A549 (cell line): ENCODE measurements at regions not wholly inside any gene's neighbourhood (a gene's known extent, or its start where the extent isn't known, plus 50 kb on each side); places are given as distances from the start of the nearest gene placed in this dataset.

Experiments used
- ATAC-seq, 2 experiments: fragments of 200-7000 bp in 1 of 2; fragments of >200 bp in 1 of 2; cut with Nextera tagmentation in 1 of 2; cut with Tn5 transposase in 1 of 2; 3 replicates each; pipeline versions ENCODE4 v1.8.0 to v1.9.1; 2018 to 2020; ENCODE audit warnings: mild to moderate bottlenecking in 1 of 2, moderate library complexity in 1 of 2
- CTCF ChIA-PET: fragments of 300-600 bp; sonication (Branson Sonifier 250); formaldehyde crosslinking; extraction: SDS; loops from one replicate; lab custom pipeline; 2021; ENCODE audit warnings: antibody characterized with exemption, inconsistent platforms; lab: Yijun Ruan, JAX
- POLR2A ChIA-PET: fragments of 350-600 bp; formaldehyde crosslinking; extraction: SDS; loops from one replicate; lab custom pipeline; 2021; ENCODE audit warnings: antibody characterized with exemption, inconsistent platforms; lab: Yijun Ruan, JAX
- DNase-seq, 2 experiments: peaks; one replicate each; pipeline versions ENCODE4 v3.0.0 to v3.0.0-alpha.2; 2011 to 2016; ENCODE audit warnings: low read depth in 1 of 2, low spot score in 1 of 2
- FAIRE-seq: peaks from 2 replicates; lab custom pipeline; 2011; peaks lifted over from hg19 to GRCh38; lab: Jason Lieb, UNC
- H3K27ac ChIP-seq, 2 experiments: fragments of >200 bp; sonication (Bioruptor Twin); formaldehyde crosslinking; 3 replicates each; pipeline ENCODE4 v1.5.1; 2016 to 2017
- H3K4me1 ChIP-seq: fragments of >200 bp; sonication (Bioruptor Twin); formaldehyde crosslinking; 3 replicates; pipeline ENCODE4 v1.6.1; 2016
- H3K4me2 ChIP-seq: fragments of >200 bp; sonication (Bioruptor Twin); formaldehyde crosslinking; 3 replicates; pipeline ENCODE4 v1.6.1; 2016
- H3K4me3 ChIP-seq: fragments of >200 bp; sonication (Bioruptor Twin); formaldehyde crosslinking; 3 replicates; pipeline ENCODE4 v1.5.1; 2016
- H3K9me3 ChIP-seq: fragments of >200 bp; sonication (Bioruptor Twin); formaldehyde crosslinking; 3 replicates; pipeline ENCODE4 v1.6.1; 2016
- CBX8 ChIP-seq: fragments of 200-600 bp; sonication (generic); IDR thresholded peaks from 2 replicates; pipeline ENCODE4 v1.6.1; 2016
- CHD4 ChIP-seq: fragments of 200-600 bp; sonication (generic); IDR thresholded peaks from 2 replicates; pipeline ENCODE4 v1.6.1; 2016; ENCODE audit warnings: antibody characterized with exemption, mild to moderate bottlenecking, borderline replicate concordance
- EHF ChIP-seq: fragments of 250-450 bp; sonication (Bioruptor Pico); IDR thresholded peaks from 2 replicates; pipeline ENCODE4 v1.5.0; 2020; ENCODE audit warnings: mild to moderate bottlenecking
- EHMT2 ChIP-seq: fragments of 200-600 bp; sonication (generic); IDR thresholded peaks from 2 replicates; pipeline ENCODE4 v1.6.1; 2016; ENCODE audit warnings: antibody characterized with exemption, low read depth, mild to moderate bottlenecking, moderate library complexity
- FOSB ChIP-seq: fragments of 250-450 bp; sonication (Bioruptor Pico); IDR thresholded peaks from 2 replicates; pipeline ENCODE4 v1.5.0; 2020; ENCODE audit warnings: mild to moderate bottlenecking, moderate library complexity
- FOXS1 ChIP-seq: fragments of 250-450 bp; sonication (Bioruptor Pico); IDR thresholded peaks from 2 replicates; pipeline ENCODE4 v1.5.0; 2020; ENCODE audit warnings: mild to moderate bottlenecking, moderate library complexity
- GATA3 ChIP-seq: IDR thresholded peaks from 2 replicates; pipeline ENCODE4 v1.6.1; 2012; ENCODE audit warnings: borderline replicate concordance
- HDAC2 ChIP-seq: fragments of 200-600 bp; sonication (generic); IDR thresholded peaks from 2 replicates; pipeline ENCODE4 v1.6.1; 2016
- HEYL ChIP-seq: fragments of 250-450 bp; sonication (Bioruptor Pico); IDR thresholded peaks from 2 replicates; pipeline ENCODE4 v1.8.0; 2021; ENCODE audit warnings: mild to moderate bottlenecking, moderate library complexity
- JUNB ChIP-seq: fragments of >200 bp; sonication (Bioruptor Twin); formaldehyde crosslinking; IDR thresholded peaks from 2 replicates; pipeline ENCODE4 v1.6.1; 2016
- MAZ ChIP-seq: fragments of 150-350 bp; IDR thresholded peaks from 2 replicates; pipeline ENCODE4 v1.6.1; 2014; ENCODE audit warnings: antibody characterized with exemption, low read depth, low read length, borderline replicate concordance
- NPAS2 ChIP-seq: fragments of 250-450 bp; sonication (Bioruptor Pico); IDR thresholded peaks from 2 replicates; pipeline ENCODE4 v1.8.0; 2022; ENCODE audit warnings: mild to moderate bottlenecking, moderate library complexity, borderline replicate concordance
- PHF8 ChIP-seq: fragments of 200-600 bp; sonication (generic); IDR thresholded peaks from 2 replicates; pipeline ENCODE4 v1.6.1; 2016; ENCODE audit warnings: low read depth, mild to moderate bottlenecking, antibody characterized with exemption, moderate library complexity, borderline replicate concordance
- RAD21 ChIP-seq, 2 experiments: fragments of >200 bp in 1 of 2; sonication (Bioruptor Twin) in 1 of 2; formaldehyde crosslinking in 1 of 2; IDR thresholded peaks in 1 of 2; conservative IDR thresholded peaks in 1 of 2; 2 replicates in 1 of 2; 3 replicates in 1 of 2; pipeline ENCODE4 v1.6.1; 2012 to 2018; ENCODE audit warnings: inconsistent platforms in 1 of 2
- RCOR1 ChIP-seq: fragments of 150-350 bp; IDR thresholded peaks from 2 replicates; pipeline ENCODE4 v1.6.1; 2014; ENCODE audit warnings: antibody characterized with exemption, low read length, low read depth
- RFX5 ChIP-seq: fragments of 450-650 bp; IDR thresholded peaks from 2 replicates; pipeline ENCODE4 v1.7.1; 2014; ENCODE audit warnings: antibody characterized with exemption, mild to moderate bottlenecking, moderate library complexity
- SREBF2 ChIP-seq: fragments of 450-650 bp; IDR thresholded peaks from 2 replicates; pipeline ENCODE4 v1.6.1; 2014; ENCODE audit warnings: mild to moderate bottlenecking, moderate library complexity
- ZC3H11A ChIP-seq: fragments of 450-650 bp; IDR thresholded peaks from 2 replicates; pipeline ENCODE4 v1.6.1; 2014; ENCODE audit warnings: antibody characterized with exemption, mild to moderate bottlenecking
- ZFP36 ChIP-seq: fragments of 450-650 bp; IDR thresholded peaks from 2 replicates; pipeline ENCODE4 v1.6.1; 2014; ENCODE audit warnings: borderline replicate concordance; ENCODE audit not compliant: partially characterized antibody
- WGBS: methylation state at CpG from one replicate; pipeline ENCODE4 v1.1.6; 2017; ENCODE audit errors: missing lambda C conversion rate; 5-methylcytosine and 5-hydroxymethylcytosine counted together
- TF ChIP-seq, protein P1 (sequence below): IDR thresholded peaks from 2 replicates; pipeline ENCODE4 v1.6.1; 2012; ENCODE audit warnings: low read depth, borderline replicate concordance
- TF ChIP-seq, protein P2 (sequence below): fragments of >200 bp; sonication (Bioruptor Twin); formaldehyde crosslinking; IDR thresholded peaks from 3 replicates; pipeline ENCODE4 v1.6.1; 2016
- TF ChIP-seq, protein P3 (sequence below): fragments of 150-350 bp; IDR thresholded peaks from 2 replicates; pipeline ENCODE4 v1.6.1; 2014; ENCODE audit warnings: low read depth, mild to moderate bottlenecking, low read length
- TF ChIP-seq, protein P4 (sequence below): fragments of 250-450 bp; sonication (Bioruptor Pico); IDR thresholded peaks from 2 replicates; pipeline ENCODE4 v1.5.0; 2021; ENCODE audit warnings: mild to moderate bottlenecking, moderate library complexity, borderline replicate concordance
- TF ChIP-seq, protein P5 (sequence below): fragments of >200 bp; sonication (Bioruptor Twin); formaldehyde crosslinking; IDR thresholded peaks from 3 replicates; pipeline ENCODE4 v1.5.1; 2016

DNA sequence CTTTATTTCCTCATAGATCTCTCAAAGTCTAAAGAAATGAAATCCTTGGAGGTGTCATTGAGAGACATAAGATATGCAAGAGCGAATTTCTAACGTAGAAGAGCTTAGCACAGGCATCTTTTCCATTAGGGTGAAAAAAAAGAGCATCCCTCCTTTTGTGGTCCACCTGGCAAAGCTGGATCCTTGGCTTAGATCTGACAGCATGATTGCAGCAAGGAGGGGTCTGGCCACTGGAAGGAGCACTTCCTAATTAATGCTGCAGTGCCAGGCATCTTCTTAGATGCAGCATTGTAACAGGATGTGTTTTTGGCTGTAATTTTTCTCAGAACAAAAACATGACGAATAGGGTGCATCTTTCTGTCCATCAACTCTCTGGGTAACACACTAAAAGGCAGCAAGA, 60.1 kb upstream of the TFAP2D start:
- H3K4me1 ChIP-seq: no peaks in the 10 kb centered on the region
- DNase-seq (no peak), FAIRE-seq (no peak), ATAC-seq (no peak)
- CTCF ChIA-PET: no interaction called here
- H3K27ac ChIP-seq: no peak overlapping the region
- 0% methylated on average over 3 of the region's 3 CpGs for WGBS
- no peak overlapping the region for H3K4me3 ChIP-seq
- TF ChIP-seq ZC3H11A (no peak), HDAC2 (no peak)
- TF ChIP-seq, protein P1, sequence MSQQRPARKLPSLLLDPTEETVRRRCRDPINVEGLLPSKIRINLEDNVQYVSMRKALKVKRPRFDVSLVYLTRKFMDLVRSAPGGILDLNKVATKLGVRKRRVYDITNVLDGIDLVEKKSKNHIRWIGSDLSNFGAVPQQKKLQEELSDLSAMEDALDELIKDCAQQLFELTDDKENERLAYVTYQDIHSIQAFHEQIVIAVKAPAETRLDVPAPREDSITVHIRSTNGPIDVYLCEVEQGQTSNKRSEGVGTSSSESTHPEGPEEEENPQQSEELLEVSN: no peak
- TF ChIP-seq, protein P2, sequence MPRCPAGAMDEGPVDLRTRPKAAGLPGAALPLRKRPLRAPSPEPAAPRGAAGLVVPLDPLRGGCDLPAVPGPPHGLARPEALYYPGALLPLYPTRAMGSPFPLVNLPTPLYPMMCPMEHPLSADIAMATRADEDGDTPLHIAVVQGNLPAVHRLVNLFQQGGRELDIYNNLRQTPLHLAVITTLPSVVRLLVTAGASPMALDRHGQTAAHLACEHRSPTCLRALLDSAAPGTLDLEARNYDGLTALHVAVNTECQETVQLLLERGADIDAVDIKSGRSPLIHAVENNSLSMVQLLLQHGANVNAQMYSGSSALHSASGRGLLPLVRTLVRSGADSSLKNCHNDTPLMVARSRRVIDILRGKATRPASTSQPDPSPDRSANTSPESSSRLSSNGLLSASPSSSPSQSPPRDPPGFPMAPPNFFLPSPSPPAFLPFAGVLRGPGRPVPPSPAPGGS: no peak
- no peaks in the 10 kb centered on the region for H3K9me3 ChIP-seq
- POLR2A ChIA-PET: no interaction called here
- no peak overlapping the region for H3K4me2 ChIP-seq

DNA sequence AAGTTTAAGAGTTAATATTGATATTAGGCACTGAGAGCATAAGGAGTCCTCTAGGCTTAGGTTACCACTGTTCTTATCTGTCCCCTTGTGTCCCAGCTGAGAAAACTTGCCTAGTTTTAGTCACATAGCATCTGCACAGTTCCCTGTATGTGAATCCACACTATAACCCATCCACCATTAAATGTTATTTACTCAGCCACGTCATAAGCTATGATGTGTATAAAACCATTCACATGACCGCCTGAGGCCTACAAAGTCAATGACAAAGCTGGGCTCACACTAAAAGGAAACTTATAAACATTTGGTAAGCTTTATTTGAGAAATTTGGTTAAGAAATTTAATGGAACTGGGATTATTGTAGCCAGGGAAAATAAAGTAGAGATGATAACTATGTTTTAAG, 59.2 kb upstream of the TFAP2D start:
- TF ChIP-seq EHF (CRISPR knock-in tag): no peak
- TF ChIP-seq, protein P3, sequence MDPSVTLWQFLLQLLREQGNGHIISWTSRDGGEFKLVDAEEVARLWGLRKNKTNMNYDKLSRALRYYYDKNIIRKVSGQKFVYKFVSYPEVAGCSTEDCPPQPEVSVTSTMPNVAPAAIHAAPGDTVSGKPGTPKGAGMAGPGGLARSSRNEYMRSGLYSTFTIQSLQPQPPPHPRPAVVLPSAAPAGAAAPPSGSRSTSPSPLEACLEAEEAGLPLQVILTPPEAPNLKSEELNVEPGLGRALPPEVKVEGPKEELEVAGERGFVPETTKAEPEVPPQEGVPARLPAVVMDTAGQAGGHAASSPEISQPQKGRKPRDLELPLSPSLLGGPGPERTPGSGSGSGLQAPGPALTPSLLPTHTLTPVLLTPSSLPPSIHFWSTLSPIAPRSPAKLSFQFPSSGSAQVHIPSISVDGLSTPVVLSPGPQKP: no peak
- no peak for TF ChIP-seq PHF8
- TF ChIP-seq, protein P4, sequence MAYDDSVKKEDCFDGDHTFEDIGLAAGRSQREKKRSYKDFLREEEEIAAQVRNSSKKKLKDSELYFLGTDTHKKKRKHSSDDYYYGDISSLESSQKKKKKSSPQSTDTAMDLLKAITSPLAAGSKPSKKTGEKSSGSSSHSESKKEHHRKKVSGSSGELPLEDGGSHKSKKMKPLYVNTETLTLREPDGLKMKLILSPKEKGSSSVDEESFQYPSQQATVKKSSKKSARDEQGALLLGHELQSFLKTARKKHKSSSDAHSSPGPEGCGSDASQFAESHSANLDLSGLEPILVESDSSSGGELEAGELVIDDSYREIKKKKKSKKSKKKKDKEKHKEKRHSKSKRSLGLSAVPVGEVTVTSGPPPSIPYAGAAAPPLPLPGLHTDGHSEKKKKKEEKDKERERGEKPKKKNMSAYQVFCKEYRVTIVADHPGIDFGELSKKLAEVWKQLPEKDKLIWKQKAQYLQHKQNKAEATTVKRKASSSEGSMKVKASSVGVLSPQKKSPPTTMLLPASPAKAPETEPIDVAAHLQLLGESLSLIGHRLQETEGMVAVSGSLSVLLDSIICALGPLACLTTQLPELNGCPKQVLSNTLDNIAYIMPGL (CRISPR knock-in tag): no peak
- no peak for TF ChIP-seq RCOR1
- no peak for TF ChIP-seq FOSB (CRISPR knock-in tag)
- TF ChIP-seq NPAS2: no peak
- TF ChIP-seq EHMT2: no peak
- TF ChIP-seq, protein P5, sequence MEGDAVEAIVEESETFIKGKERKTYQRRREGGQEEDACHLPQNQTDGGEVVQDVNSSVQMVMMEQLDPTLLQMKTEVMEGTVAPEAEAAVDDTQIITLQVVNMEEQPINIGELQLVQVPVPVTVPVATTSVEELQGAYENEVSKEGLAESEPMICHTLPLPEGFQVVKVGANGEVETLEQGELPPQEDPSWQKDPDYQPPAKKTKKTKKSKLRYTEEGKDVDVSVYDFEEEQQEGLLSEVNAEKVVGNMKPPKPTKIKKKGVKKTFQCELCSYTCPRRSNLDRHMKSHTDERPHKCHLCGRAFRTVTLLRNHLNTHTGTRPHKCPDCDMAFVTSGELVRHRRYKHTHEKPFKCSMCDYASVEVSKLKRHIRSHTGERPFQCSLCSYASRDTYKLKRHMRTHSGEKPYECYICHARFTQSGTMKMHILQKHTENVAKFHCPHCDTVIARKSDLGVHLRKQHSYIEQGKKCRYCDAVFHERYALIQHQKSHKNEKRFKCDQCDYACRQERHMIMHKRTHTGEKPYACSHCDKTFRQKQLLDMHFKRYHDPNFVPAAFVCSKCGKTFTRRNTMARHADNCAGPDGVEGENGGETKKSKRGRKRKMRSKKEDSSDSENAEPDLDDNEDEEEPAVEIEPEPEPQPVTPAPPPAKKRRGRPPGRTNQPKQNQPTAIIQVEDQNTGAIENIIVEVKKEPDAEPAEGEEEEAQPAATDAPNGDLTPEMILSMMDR: no peak
- no peak for TF ChIP-seq HEYL (CRISPR knock-in tag)
- TF ChIP-seq ZFP36: no peak
- no peak for TF ChIP-seq CHD4
- no peak for TF ChIP-seq FOXS1 (CRISPR knock-in tag)
- no peak for TF ChIP-seq SREBF2
- TF ChIP-seq MAZ: no peak
- no peak for TF ChIP-seq JUNB
- TF ChIP-seq RFX5: no peak
- no peak for TF ChIP-seq CBX8
- no peak for TF ChIP-seq GATA3
- no peak for TF ChIP-seq RAD21 (conservative IDR thresholded peaks at IDR 0.05 in 1 of 2, IDR thresholded peaks at IDR 0.05 in 1 of 2)
- 0% methylated on average over 2 of the region's 2 CpGs for WGBS
- ChIA-PET CTCF (no interaction called here), POLR2A (no interaction called here)
- DNase-seq (no peak), FAIRE-seq (no peak), ATAC-seq (no peak)
- Histone ChIP-seq H3K27ac (no peak overlapping the region), H3K4me1 (no peaks in the 10 kb centered on the region), H3K9me3 (no peaks in the 10 kb centered on the region), H3K4me2 (no peak overlapping the region), H3K4me3 (no peak overlapping the region)
